NCI-H2196 (cell line): ENCODE measurements at regions not wholly inside any gene's neighbourhood (a gene's known extent, or its start where the extent isn't known, plus 50 kb on each side); places are given as distances from the start of the nearest gene placed in this dataset.
"Not testable (repeated sequence)": the region's sequence is repeated elsewhere in the genome, so short reads cannot be mapped to it uniquely, and the experiment has no call there.

Experiments used
- DNase-seq: peaks from one replicate; lab custom pipeline; 2025; ENCODE audit not compliant: unreplicated experiment; lab: John Stamatoyannopoulos, UW

DNA sequence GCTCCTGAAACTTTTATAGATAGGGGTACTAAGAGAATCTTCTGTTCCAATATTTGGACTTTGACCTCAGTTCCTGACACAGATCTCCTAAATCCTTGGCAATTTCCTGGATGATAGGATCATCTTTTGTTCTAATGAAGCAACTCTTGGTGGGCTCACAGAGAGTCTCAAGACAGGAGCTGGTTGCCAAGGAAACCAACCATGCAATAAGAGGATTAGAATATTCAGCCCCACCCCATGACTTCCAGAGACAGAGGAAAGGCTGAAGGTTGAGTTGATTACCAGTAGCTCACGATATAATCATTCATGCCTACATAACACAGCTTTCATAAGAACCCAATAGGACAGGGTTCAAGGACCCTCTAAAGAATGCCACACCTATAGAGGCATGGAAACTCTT, 2050.2 kb upstream of the CDH6 start:
- DNase-seq = no peak

GRCh38 chr5:29134418-29134817, 2059.1 kb upstream of the CDH6 start:
- no peak for DNase-seq

- DNase-seq = no peak
Measured at GRCh38 chr5:29131285-29131684, 2062.2 kb upstream of the CDH6 start.

DNA sequence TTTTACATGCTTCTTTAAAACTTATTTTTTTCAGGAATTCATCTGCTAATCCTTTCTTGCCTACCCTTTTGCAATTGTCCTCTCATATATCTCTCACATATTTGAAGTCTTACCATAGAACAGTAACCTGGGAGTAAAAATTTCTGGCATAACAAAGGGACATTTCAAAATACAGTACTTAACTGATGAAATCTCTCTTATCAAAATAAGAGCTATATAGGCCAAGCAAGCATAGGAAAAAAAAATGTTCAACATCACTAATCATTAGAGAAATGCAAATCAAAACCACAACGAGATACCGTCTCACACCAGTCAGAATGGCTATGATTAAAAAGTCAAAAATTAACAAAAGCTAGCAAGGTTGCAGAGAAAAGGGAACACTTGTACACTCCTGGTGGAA, 2062.7 kb upstream of the CDH6 start:
- DNase-seq = no peak

DNA sequence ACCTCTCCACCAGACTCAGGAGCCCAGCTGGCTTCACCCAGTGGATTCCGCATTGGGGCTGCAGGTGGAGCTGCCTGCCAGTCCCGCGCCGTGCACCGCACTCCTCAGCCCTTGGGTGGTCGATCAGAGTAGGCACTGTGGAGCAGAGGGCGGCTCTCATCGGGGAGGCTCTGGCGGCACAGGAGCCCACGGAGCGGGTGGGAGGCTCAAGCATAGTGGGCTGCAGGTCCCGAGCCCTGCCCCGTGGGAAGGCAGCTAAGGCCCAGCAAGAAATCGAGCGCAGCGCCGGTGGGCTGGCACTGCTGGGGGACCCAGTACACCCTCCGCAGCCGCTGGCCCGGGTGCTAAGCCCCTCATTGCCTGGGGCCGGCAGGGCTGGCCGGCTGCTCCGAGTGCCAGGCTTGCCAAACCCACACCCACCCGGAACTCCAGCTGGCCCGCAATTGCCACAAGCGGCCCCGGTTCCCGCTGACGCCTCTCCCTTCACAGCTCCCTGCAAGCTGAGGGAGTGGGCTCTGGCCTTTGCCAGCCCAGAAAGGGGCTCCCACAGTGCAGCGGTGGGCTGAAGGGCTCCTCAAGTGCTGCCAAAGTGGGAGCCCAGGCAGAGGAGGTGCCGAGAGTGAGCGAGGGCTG, 2065.8 kb upstream of the CDH6 start:
- DNase-seq = not testable (repeated sequence)

GRCh38 chr5:29126462-29126861, 2067.0 kb upstream of the CDH6 start:
- DNase-seq = not testable (repeated sequence)

DNA sequence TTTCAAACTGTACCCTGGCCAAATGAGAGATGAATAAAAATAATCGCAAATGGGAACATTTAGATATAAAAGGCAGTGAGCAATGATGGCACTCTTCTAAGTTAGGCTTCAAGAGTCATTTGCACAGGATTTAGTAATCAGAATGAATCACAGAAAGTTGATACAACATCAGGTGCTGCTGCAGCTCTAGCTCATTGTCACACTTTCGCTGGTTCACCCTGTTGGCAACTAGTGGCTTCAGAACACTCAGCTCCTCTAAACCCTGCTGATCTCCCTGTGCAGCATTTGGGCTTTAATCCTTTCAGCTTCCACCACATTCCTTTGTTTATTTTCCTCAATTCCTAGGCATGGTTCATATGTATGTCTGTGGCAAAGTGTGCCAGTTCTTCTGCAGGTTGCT, 2071.2 kb upstream of the CDH6 start:
- DNase-seq = no peak

GRCh38 chr5:29114331-29114768, 2076.0 kb upstream of the CDH9 start:
- DNase-seq = no peak

GRCh38 chr5:29113516-29113915, 2075.1 kb upstream of the CDH9 start:
- DNase-seq = no peak

- DNase-seq = no peak
Measured at GRCh38 chr5:29099585-29099984, 2061.2 kb upstream of the CDH9 start.

DNA sequence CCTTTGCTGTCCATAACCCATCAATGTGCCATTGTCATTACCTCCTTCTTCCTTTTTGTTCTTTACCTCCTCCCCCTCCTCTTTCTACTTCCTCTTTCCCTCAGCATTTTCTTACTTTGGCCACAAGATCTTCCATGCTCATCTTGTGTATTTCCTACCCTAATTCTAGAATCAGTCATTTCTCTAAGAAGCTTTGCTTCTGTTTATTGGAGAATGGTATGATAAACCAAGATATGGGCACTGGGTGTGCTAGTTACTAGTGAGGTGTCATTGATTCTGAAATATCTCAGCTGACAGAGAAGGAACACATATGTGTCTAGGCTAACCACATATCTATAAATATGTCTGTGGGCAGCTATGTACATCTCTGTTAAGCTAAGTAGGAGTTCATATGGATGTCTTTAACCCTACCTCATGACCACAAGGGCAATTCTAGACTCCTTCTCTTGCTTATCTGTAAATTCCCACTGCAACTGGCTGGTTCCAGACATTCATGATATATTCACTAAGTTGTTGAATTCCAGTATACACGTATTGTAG, 2051.3 kb upstream of the CDH9 start:
- DNase-seq = no peak

DNA sequence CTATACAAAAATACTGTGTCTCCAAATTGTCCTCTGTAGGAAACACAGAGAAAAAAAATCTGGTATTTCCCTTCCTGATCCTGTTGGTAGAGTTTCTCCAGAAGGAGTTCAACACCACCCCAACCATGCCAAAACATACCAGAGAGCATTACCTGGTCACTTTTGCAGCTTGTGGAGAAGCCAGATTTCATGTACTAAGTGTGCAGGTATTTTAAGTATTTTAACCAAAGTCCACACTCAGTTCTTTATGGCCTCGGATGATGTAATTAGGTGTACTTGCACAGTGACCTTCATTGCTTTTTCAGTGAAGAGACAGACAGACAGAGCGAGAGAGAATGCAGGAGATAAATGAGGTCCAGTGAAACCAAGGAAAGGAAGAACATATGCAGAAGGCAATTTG, 2046.8 kb upstream of the CDH9 start:
- DNase-seq = no peak

GRCh38 chr5:29079771-29080170, 2041.4 kb upstream of the CDH9 start:
- no peak for DNase-seq

- DNase-seq = no peak
Measured at GRCh38 chr5:29077451-29077850, 2039.1 kb upstream of the CDH9 start.

DNA sequence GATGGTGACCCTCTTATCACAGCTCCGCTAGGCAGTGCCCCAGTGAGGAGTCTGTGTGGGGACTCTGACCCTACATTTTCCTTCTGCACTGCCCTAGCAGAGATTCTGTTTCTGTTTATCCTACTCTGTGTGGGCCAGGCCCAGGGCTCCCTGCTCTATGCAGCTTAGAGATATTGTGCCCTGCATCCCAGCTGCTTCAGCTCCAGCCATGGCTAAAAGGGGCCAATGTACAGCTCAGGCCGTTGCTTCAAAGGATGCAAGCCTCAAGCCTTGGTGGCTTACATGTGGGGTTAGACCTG, 2030.7 kb upstream of the CDH9 start:
- DNase-seq = no peak

GRCh38 chr5:29061381-29061780, 2023.0 kb upstream of the CDH9 start:
- no peak for DNase-seq

GRCh38 chr5:29054694-29055093, 2016.3 kb upstream of the CDH9 start:
- DNase-seq = no peak

GRCh38 chr5:29054282-29054681, 2015.9 kb upstream of the CDH9 start:
- DNase-seq = no peak

DNA sequence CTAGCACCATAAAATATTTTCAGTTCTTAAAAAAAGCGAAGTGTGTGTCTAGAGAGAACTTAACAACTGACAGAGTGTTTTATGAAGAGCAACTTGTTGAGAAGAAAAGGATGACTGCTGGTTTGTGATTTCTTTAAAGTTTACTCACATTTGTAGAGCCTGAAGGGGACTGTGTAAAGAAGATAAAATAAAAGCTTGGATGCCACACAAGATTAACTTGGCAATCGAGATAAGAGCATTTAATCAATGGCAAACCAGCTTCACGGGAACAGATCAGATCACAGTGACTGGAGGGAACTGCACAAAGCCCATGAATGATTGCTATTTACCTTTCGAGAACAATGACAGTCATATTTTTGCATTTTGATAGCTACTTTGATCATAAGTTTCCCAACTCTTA, 2013.1 kb upstream of the CDH9 start:
- no peak for DNase-seq

GRCh38 chr5:29042152-29042551, 2003.8 kb upstream of the CDH9 start:
- no peak for DNase-seq

DNA sequence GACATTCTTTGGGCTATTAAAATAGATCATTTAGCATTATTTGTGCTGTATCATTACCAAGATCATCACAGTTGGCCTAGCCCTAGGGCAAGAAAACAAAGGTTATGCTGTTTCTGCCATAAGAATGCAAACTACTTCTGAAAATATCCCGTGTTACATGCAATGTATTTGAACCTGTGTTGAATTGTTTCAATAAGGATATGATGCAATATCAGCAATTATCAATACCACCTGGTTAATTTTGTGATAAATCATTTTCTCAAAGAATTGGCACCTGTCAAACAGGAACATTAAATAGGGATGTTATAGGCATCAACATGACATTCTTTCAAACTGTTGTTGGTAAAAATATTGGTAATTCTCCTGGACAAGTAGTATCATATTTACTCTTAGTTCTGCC, 2002.0 kb upstream of the CDH9 start:
- DNase-seq = no peak

- DNase-seq = no peak
Measured at GRCh38 chr5:29039994-29040393, 2001.6 kb upstream of the CDH9 start.

DNA sequence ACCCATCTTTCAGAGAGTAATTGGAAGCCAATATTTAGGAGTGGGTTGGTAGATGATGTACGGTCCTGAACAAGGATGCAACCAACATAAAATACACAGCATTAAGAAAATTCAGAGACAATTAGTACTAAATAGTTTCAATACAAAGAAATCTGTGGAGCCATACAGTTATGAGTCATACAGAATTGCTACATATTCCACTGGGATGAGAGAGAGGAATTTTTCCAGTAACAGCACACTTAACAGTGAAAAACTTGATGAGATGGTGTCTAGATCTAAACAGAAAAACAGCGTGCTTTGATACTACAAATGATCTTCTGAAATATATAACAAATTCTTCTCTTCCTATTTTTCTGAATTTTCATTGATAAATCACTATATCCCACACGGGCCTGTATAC, 1999.3 kb upstream of the CDH9 start:
- DNase-seq = no peak
